ENCODE measurements at regions not wholly inside any gene's neighbourhood (a gene's known extent, or its start where the extent isn't known, plus 50 kb on each side); places are given as distances from the start of the nearest gene placed in this dataset.

GRCh38 chr4:156584100-156584499, 387.5 kb downstream of the PDGFC start:
- TF ChIP-seq CTCF (IDR thresholded peaks at IDR 0.05): no peak
- no peak for TF ChIP-seq POLR2A (IDR thresholded peaks at IDR 0.05)

Measured in body of pancreas (tissue), 4 donors.